ENCODE measurements at regions not wholly inside any gene's neighbourhood (a gene's known extent, or its start where the extent isn't known, plus 50 kb on each side); places are given as distances from the start of the nearest gene placed in this dataset.

DNA sequence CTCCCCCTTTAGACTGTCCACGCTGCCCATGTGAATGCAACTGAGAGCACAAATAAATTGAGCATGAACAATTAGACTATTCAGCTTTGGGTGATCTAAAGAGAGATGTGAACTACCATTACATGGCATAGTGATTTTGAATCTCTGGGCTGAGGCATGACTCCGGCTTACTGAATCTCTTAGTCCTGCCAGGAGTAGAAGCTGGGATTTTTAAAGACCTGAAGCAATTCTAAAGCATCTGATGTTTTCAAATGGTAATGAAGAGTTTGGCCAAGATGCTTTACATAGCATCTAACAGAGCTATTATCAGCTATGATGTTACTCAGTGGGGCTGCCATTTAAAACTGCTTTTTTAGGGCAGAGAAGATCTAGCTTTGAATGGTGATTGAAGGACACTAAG is 1059.1 kb downstream of the SORCS3 start:
- Mint-ChIP-seq H3K9me3 (peaks cover 4% of the 10 kb centered on the region), H3K27me3 (ENCODE audit: low read depth) (no peaks in the 10 kb centered on the region), H3K27ac (no peak overlapping the region), H3K36me3 (ENCODE audit: low read depth) (no peaks in the 10 kb centered on the region), H3K4me3 (no peak overlapping the region), H3K4me1 (ENCODE audit: low read depth) (no peaks in the 10 kb centered on the region)

DNA sequence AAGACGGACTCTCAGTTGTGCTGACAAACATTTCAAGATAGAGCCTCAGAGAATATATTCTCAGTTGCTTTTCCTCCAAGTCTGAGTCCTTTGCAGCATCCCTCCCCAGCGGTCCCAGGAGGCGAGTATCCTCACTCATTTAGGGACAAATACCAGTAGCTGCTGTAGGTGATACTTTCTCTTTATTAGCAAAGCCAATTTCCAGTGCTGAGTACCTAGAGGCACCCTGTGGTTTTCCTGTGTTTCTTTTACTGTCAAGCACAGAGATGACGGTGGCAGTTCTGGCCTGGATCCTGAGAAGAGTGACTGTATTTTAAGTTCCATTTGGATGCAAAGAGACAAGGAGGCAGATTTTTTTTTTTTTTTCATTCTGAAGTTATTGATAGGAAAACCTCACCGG is 1058.4 kb downstream of the SORCS3 start:
- peaks cover 4% of the 10 kb centered on the region for H3K9me3 Mint-ChIP-seq

DNA sequence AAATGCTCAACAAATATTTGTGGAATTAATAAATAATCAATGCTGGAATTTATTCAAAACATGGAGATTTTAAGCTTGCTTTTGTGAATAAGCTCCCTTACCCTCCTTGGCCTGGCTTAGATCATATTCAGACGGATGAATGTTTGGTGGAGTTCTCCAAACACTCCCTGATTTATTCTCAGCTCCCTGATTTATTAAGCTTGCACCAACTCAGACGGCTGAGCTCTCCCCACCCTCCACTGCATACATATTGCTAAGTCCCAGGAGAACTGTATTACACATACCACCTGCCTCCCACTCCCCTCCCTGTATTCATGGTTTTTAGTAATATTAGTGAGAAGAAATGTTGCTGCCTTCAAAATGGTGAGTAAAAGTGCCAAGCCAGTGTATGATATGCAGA is 1057.5 kb downstream of the SORCS3 start:
- Mint-ChIP-seq H3K9me3 (peaks cover 4% of the 10 kb centered on the region), H3K27me3 (ENCODE audit: low read depth) (no peaks in the 10 kb centered on the region), H3K36me3 (ENCODE audit: low read depth) (no peaks in the 10 kb centered on the region)

More for the DNA sequence above, 1058.4 kb downstream of the SORCS3 start:
- Mint-ChIP-seq H3K27ac (no peak overlapping the region), H3K4me3 (no peak overlapping the region), H3K27me3 (ENCODE audit: low read depth) (no peaks in the 10 kb centered on the region), H3K4me1 (ENCODE audit: low read depth) (no peaks in the 10 kb centered on the region), H3K36me3 (ENCODE audit: low read depth) (no peaks in the 10 kb centered on the region)

GRCh38 chr10:105697290-105697780 is 1056.2 kb downstream of the SORCS3 start:
- Mint-ChIP-seq H3K27me3 (ENCODE audit: low read depth) (no peaks in the 10 kb centered on the region), H3K4me1 (ENCODE audit: low read depth) (no peaks in the 10 kb centered on the region), H3K9me3 (peaks cover 4% of the 10 kb centered on the region), H3K4me3 (no peak overlapping the region), H3K27ac (no peak overlapping the region), H3K36me3 (ENCODE audit: low read depth) (no peaks in the 10 kb centered on the region)

More for the DNA sequence above, 1057.5 kb downstream of the SORCS3 start:
- Mint-ChIP-seq H3K27ac (peak overlapping the region; percentile 65), H3K4me1 (ENCODE audit: low read depth) (no peaks in the 10 kb centered on the region), H3K4me3 (no peak overlapping the region)

GRCh38 chr10:105691811-105692210 is 1050.7 kb downstream of the SORCS3 start:
- no peaks in the 10 kb centered on the region for H3K36me3 Mint-ChIP-seq (ENCODE audit: low read depth)
- no peak overlapping the region for H3K4me3 Mint-ChIP-seq
- no peaks in the 10 kb centered on the region for H3K27me3 Mint-ChIP-seq (ENCODE audit: low read depth)
- no peaks in the 10 kb centered on the region for H3K4me1 Mint-ChIP-seq (ENCODE audit: low read depth)
- no peaks in the 10 kb centered on the region for H3K9me3 Mint-ChIP-seq
- H3K27ac Mint-ChIP-seq: no peak overlapping the region

- Mint-ChIP-seq H3K4me3 (no peak overlapping the region), H3K27ac (no peak overlapping the region), H3K36me3 (ENCODE audit: low read depth) (no peaks in the 10 kb centered on the region), H3K4me1 (ENCODE audit: low read depth) (no peaks in the 10 kb centered on the region), H3K27me3 (ENCODE audit: low read depth) (no peaks in the 10 kb centered on the region), H3K9me3 (peaks cover 25% of the 10 kb centered on the region)
Measured at GRCh38 chr10:105682911-105683310, 1041.8 kb downstream of the SORCS3 start.

- H3K9me3 Mint-ChIP-seq: peaks cover 28% of the 10 kb centered on the region
- H3K27ac Mint-ChIP-seq: no peak overlapping the region
- no peaks in the 10 kb centered on the region for H3K27me3 Mint-ChIP-seq (ENCODE audit: low read depth)
- no peaks in the 10 kb centered on the region for H3K36me3 Mint-ChIP-seq (ENCODE audit: low read depth)
- no peak overlapping the region for H3K4me3 Mint-ChIP-seq
- no peaks in the 10 kb centered on the region for H3K4me1 Mint-ChIP-seq (ENCODE audit: low read depth)
Measured at GRCh38 chr10:105681051-105681450, 1040.0 kb downstream of the SORCS3 start.

DNA sequence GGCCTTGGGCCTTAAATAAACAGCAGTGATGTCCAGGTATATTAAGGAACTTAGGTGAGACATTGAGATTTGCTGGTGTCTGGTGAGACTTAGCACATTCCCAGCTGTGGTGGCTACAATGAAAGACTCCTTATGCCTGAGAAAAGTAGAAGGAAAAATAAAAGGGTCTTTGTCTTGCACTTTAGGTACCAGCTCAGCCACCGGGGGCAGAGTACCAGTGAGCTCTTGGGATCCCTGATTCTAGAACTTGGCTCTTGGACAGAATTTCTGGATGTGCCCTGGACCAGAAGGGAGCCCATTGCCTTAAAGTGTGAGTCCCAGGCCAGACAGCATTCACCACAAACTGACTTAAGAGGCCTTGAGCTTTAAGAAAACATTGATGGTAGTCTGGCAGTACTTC is 1038.7 kb downstream of the SORCS3 start:
- Mint-ChIP-seq H3K27ac (no peak overlapping the region), H3K4me3 (no peak overlapping the region), H3K27me3 (ENCODE audit: low read depth) (no peaks in the 10 kb centered on the region), H3K9me3 (peaks cover 22% of the 10 kb centered on the region), H3K36me3 (ENCODE audit: low read depth) (no peaks in the 10 kb centered on the region), H3K4me1 (ENCODE audit: low read depth) (no peaks in the 10 kb centered on the region)

- H3K9me3 Mint-ChIP-seq: peaks cover 20% of the 10 kb centered on the region
Measured at GRCh38 chr10:105675333-105675732, 1034.2 kb downstream of the SORCS3 start.

DNA sequence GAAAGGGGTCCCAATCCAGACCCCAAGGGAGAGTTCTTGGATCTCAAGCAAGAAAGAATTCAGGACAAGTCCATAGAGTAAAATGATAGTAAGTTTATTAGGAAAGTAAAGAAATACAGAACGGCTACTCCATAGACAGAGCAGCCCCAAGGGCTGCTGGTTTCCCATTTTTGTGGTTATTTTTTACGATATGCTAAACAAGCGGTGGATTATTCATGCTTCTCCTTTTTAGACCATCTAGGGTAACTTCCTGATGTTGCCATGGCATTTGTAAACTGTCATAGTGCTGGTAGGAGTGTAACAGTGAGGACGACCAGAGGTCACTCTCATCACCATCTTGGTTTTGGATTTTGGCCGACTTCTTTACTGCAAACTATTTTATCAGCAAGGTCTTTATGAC is 1033.4 kb downstream of the SORCS3 start:
- H3K27ac Mint-ChIP-seq: no peak overlapping the region
- peaks cover 20% of the 10 kb centered on the region for H3K9me3 Mint-ChIP-seq
- no peaks in the 10 kb centered on the region for H3K36me3 Mint-ChIP-seq (ENCODE audit: low read depth)
- no peaks in the 10 kb centered on the region for H3K27me3 Mint-ChIP-seq (ENCODE audit: low read depth)
- no peak overlapping the region for H3K4me3 Mint-ChIP-seq
- H3K4me1 Mint-ChIP-seq (ENCODE audit: low read depth): no peaks in the 10 kb centered on the region

More at GRCh38 chr10:105675333-105675732, 1034.2 kb downstream of the SORCS3 start:
- Mint-ChIP-seq H3K4me1 (ENCODE audit: low read depth) (no peaks in the 10 kb centered on the region), H3K27me3 (ENCODE audit: low read depth) (no peaks in the 10 kb centered on the region), H3K36me3 (ENCODE audit: low read depth) (no peaks in the 10 kb centered on the region), H3K27ac (no peak overlapping the region), H3K4me3 (no peak overlapping the region)

DNA sequence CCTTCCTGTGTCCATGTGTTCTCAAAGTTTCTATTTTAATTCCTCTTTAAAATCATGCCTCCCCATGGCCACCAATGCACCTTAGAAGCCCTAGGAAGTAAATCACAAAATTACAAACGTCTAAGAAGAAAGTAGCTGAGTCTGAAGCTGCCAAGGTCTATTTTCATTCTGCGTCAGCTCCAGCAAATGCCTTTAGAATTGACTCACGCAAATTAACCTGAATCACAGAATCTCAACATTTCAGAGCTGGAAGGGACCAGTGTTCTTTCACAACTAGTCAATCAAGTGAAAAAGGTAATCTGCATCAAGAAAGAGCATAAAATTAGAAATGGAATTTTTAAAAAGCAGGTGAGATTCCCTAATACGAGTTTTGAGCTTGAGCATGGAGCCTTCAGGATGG is 1017.6 kb downstream of the SORCS3 start:
- Mint-ChIP-seq H3K27ac (no peak overlapping the region), H3K36me3 (ENCODE audit: low read depth) (no peaks in the 10 kb centered on the region), H3K9me3 (no peaks in the 10 kb centered on the region), H3K4me1 (ENCODE audit: low read depth) (no peaks in the 10 kb centered on the region), H3K27me3 (ENCODE audit: low read depth) (no peaks in the 10 kb centered on the region), H3K4me3 (no peak overlapping the region)

DNA sequence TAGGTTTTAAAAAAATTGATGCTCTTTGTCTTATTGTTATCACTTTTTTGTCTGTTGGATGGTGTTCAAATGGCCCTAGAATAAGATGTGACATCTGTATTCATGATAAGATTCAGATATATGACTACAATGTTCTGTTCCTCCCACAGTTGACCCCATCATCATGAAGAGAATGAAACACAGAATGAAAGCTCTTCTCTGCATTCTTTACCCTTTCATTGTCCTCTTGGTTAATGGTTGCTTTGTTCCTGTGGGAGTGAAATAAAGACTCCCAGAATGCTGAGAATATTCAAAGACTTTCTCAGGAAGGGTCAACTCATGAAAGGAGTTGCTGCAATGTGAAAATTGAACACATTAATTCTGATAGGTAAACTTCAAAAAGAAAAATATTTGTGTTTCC is 1015.8 kb downstream of the SORCS3 start:
- no peaks in the 10 kb centered on the region for H3K36me3 Mint-ChIP-seq (ENCODE audit: low read depth)
- no peak overlapping the region for H3K27ac Mint-ChIP-seq
- H3K4me3 Mint-ChIP-seq: no peak overlapping the region
- no peaks in the 10 kb centered on the region for H3K4me1 Mint-ChIP-seq (ENCODE audit: low read depth)
- no peaks in the 10 kb centered on the region for H3K27me3 Mint-ChIP-seq (ENCODE audit: low read depth)
- H3K9me3 Mint-ChIP-seq: no peaks in the 10 kb centered on the region

DNA sequence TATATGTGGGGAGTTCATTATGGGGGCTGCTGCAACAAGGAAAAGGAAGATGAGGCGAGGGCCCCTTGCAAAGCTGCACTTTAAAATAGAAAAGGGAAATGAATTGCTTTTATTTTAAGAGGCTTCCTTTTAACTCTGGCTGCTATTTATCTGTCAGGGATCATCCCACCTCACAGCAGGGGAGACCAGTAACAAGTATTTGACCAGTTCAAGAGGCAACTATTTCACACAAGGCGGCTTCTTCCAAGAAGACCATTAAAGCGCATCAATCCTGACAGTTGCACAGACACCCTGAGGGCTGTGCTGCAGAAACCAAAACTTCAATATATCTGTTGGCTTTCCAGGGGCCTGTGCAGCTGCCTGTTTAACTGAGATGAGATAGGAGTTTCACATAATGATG is 1009.2 kb downstream of the SORCS3 start:
- Mint-ChIP-seq H3K27ac (no peak overlapping the region), H3K4me1 (ENCODE audit: low read depth) (no peaks in the 10 kb centered on the region), H3K9me3 (no peaks in the 10 kb centered on the region), H3K27me3 (ENCODE audit: low read depth) (no peaks in the 10 kb centered on the region), H3K36me3 (ENCODE audit: low read depth) (no peaks in the 10 kb centered on the region), H3K4me3 (no peak overlapping the region)

- Mint-ChIP-seq H3K27ac (no peak overlapping the region), H3K27me3 (ENCODE audit: low read depth) (no peaks in the 10 kb centered on the region), H3K4me3 (no peak overlapping the region), H3K9me3 (no peaks in the 10 kb centered on the region), H3K36me3 (ENCODE audit: low read depth) (no peaks in the 10 kb centered on the region), H3K4me1 (ENCODE audit: low read depth) (no peaks in the 10 kb centered on the region)
Measured at GRCh38 chr10:105647354-105647753, 1006.3 kb downstream of the SORCS3 start.

DNA sequence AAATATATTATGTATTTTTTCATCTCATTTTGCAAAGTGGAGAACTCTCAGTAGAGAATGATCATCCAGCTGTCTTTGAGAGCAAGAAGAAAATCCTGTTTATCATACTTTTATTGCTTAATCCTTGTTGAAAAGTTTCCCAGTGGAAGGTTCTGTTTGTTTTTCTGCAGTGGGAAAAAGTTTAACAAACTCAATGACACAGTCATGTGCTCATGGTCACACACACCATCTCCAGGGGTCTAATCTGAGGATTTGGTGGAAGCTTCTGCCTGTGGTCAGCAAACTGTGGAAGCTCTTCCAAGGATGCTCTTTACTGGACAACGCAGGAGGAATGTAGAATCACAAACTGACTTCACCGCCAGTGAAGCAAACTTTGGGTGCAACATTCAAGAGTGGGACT is 1003.9 kb downstream of the SORCS3 start:
- Mint-ChIP-seq H3K27ac (no peak overlapping the region), H3K27me3 (ENCODE audit: low read depth) (no peaks in the 10 kb centered on the region), H3K36me3 (ENCODE audit: low read depth) (no peaks in the 10 kb centered on the region), H3K9me3 (no peaks in the 10 kb centered on the region), H3K4me1 (ENCODE audit: low read depth) (no peaks in the 10 kb centered on the region), H3K4me3 (no peak overlapping the region)

DNA sequence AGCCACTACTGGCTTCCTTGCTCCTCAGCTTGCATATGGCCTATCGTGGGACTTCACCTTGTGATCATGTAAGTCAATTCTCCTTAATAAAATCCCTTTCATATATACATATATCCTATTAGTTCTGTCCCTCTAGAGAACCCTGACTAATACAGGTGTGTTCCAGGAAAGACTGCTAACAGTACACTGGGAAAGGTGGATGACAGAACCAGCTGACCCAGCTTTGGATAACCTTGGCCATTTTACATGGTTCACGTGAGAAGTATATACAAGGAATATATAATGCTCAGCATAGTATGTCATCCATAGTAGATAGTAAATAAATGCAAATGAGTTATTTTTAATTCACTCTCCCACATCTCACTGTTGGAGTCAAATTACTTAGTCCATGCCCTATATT is 1003.5 kb downstream of the SORCS3 start:
- H3K36me3 Mint-ChIP-seq (ENCODE audit: low read depth): no peaks in the 10 kb centered on the region
- no peaks in the 10 kb centered on the region for H3K27me3 Mint-ChIP-seq (ENCODE audit: low read depth)
- H3K4me3 Mint-ChIP-seq: no peak overlapping the region
- no peak overlapping the region for H3K27ac Mint-ChIP-seq
- no peaks in the 10 kb centered on the region for H3K9me3 Mint-ChIP-seq
- no peaks in the 10 kb centered on the region for H3K4me1 Mint-ChIP-seq (ENCODE audit: low read depth)
